ENCODE measurements at regions not wholly inside any gene's neighbourhood (a gene's known extent, or its start where the extent isn't known, plus 50 kb on each side); places are given as distances from the start of the nearest gene placed in this dataset.

DNA sequence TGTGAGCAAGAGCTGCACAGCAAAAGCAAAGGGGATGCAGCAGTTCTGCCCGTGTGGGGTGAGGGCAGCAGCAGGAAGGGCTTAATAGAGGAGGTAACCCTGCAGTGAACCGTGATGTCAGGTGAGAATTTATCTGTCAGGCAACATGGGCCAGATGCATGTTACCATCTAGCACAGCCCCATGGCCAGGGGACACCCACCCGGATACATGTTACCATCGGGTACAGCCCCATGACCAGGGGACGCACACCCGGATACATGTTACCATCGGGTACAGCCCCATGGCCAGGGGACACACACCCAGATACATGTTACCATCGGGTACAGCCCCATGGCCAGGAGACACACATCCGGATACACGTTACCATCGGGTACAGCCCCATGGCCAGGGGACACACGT is 99.4 kb downstream of the RBFOX3 start:
- TF ChIP-seq, protein P1, sequence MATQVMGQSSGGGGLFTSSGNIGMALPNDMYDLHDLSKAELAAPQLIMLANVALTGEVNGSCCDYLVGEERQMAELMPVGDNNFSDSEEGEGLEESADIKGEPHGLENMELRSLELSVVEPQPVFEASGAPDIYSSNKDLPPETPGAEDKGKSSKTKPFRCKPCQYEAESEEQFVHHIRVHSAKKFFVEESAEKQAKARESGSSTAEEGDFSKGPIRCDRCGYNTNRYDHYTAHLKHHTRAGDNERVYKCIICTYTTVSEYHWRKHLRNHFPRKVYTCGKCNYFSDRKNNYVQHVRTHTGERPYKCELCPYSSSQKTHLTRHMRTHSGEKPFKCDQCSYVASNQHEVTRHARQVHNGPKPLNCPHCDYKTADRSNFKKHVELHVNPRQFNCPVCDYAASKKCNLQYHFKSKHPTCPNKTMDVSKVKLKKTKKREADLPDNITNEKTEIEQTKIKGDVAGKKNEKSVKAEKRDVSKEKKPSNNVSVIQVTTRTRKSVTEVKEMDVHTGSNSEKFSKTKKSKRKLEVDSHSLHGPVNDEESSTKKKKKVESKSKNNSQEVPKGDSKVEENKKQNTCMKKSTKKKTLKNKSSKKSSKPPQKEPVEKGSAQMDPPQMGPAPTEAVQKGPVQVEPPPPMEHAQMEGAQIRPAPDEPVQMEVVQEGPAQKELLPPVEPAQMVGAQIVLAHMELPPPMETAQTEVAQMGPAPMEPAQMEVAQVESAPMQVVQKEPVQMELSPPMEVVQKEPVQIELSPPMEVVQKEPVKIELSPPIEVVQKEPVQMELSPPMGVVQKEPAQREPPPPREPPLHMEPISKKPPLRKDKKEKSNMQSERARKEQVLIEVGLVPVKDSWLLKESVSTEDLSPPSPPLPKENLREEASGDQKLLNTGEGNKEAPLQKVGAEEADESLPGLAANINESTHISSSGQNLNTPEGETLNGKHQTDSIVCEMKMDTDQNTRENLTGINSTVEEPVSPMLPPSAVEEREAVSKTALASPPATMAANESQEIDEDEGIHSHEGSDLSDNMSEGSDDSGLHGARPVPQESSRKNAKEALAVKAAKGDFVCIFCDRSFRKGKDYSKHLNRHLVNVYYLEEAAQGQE (IDR thresholded peaks at IDR 0.05; ENCODE audit: insufficient read depth in 1 of 2, low read depth in 2 of 2, low read length in 1 of 2) = no peak
- TF ChIP-seq CTCF (IDR thresholded peaks at IDR 0.05) = no peak
